ENCODE measurements at regions not wholly inside any gene's neighbourhood (a gene's known extent, or its start where the extent isn't known, plus 50 kb on each side); places are given as distances from the start of the nearest gene placed in this dataset.

GRCh38 chr15:79221696-79222095, 60.8 kb upstream of the ANKRD34C start:
- no peak for TF ChIP-seq ZNF331 (CRISPR knock-in tag; IDR thresholded peaks at IDR 0.05; ENCODE audit: low read depth)
- TF ChIP-seq CREB1 (CRISPR knock-in tag; IDR thresholded peaks at IDR 0.05; ENCODE audit: low read depth), result no peak
- TF ChIP-seq REST (IDR thresholded peaks at IDR 0.05; ENCODE audit: unreplicated experiment), result no peak
- no peak for TF ChIP-seq EZH2phosphoT487 (IDR thresholded peaks at IDR 0.05; ENCODE audit: unreplicated experiment)
- no peak for TF ChIP-seq NANOG (IDR thresholded peaks at IDR 0.05; ENCODE audit: borderline replicate concordance)
- no peak for TF ChIP-seq ZNF114 (CRISPR knock-in tag; IDR thresholded peaks at IDR 0.05)
- H3K36me3 Mint-ChIP-seq (ENCODE audit: low read depth), result no peaks in the 10 kb centered on the region
- H3K27ac Mint-ChIP-seq, result no peak overlapping the region
- no peaks in the 10 kb centered on the region for H3K79me2 ChIP-seq (replicated peaks; ENCODE audit: insufficient read depth)
- H2AFZ ChIP-seq, result no peak overlapping the region
- no peaks in the 10 kb centered on the region for H3K36me3 ChIP-seq (ENCODE audit: insufficient read depth)
- H3K9me2 ChIP-seq (ENCODE audit: insufficient read depth), result no peaks in the 10 kb centered on the region
- no peaks in the 10 kb centered on the region for H3F3A ChIP-seq (replicated peaks; ENCODE audit: low read depth)
- H3K4me1 ChIP-seq (ENCODE audit: insufficient read depth), result no peaks in the 10 kb centered on the region
- no peak overlapping the region for H3K4me3 ChIP-seq
- H3K4me2 ChIP-seq, result no peak overlapping the region
- no peaks in the 10 kb centered on the region for H4K20me1 ChIP-seq (replicated peaks; ENCODE audit: insufficient read depth)
- H3K27me3 Mint-ChIP-seq (ENCODE audit: insufficient read depth, low read depth, poor library complexity), result no peaks in the 10 kb centered on the region
- no peaks in the 10 kb centered on the region for H3K9me3 Mint-ChIP-seq
- H3K27me3 ChIP-seq (ENCODE audit: insufficient read depth), result no peaks in the 10 kb centered on the region
- no peak overlapping the region for H3K4me3 Mint-ChIP-seq
- ATAC-seq (no peak), DNase-seq (ENCODE audit: low spot score) (no peak)
- H3K4me1 Mint-ChIP-seq, result peaks cover 6% of the 10 kb centered on the region; the same call in 1 of the 3 replicates
- no peak overlapping the region for H3K27ac ChIP-seq (ENCODE audit: low read depth)

DNA sequence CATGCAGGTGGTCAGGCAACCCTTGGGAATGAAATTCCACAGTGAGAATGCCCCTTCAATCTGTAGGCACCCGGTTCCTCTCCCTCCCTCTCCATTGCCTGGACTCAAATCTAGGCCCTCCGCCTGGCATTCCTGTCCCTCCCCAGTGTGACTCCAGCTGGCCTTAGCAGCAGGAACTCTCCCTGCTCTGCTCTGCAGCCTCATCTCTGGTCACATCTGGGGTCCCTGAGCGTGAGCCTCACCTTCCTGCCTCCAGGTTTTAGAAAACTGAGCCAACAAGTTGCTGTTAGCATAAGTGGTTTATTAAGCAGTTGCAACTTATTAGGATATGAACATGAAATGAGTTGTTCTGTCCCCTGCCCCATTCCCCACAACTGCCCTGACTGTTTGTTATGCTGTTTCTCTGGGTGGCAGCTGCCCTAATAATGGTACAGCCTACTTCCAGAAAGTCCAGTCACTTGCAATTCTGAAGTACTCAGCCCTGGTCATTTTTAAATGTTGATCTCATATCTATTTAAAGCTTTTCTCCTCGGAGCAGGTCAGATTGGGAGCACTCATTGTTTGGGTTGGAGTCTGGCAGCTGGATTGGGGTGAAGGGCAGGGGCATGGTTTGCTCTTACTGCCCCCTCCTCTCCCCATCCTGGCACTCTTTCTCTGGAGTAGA, 63.0 kb upstream of the ANKRD34C start:
- H3K4me1 Mint-ChIP-seq, result peaks cover 6% of the 10 kb centered on the region; the same call in 1 of the 3 replicates
- H3K9me3 Mint-ChIP-seq, result no peaks in the 10 kb centered on the region; the same call in 2 of the 3 replicates
- DNase-seq (ENCODE audit: low spot score) (no peak), ATAC-seq (no peak)
- no peaks in the 10 kb centered on the region for H3K36me3 Mint-ChIP-seq (ENCODE audit: low read depth)
- no peak overlapping the region for H3K4me2 ChIP-seq
- no peaks in the 10 kb centered on the region for H3K27me3 ChIP-seq (ENCODE audit: insufficient read depth)
- H3K27me3 Mint-ChIP-seq (ENCODE audit: insufficient read depth, low read depth, poor library complexity), result no peaks in the 10 kb centered on the region
- TF ChIP-seq REST (IDR thresholded peaks at IDR 0.05; ENCODE audit: unreplicated experiment) (no peak), STAT1 (IDR thresholded peaks at IDR 0.05; ENCODE audit: unreplicated experiment) (no peak), ZNF331 (CRISPR knock-in tag; IDR thresholded peaks at IDR 0.05; ENCODE audit: low read depth) (no peak), EZH2phosphoT487 (IDR thresholded peaks at IDR 0.05; ENCODE audit: unreplicated experiment) (no peak), CTCF (conservative IDR thresholded peaks at IDR 0.05; ENCODE audit: low read depth in 2 of 2) (no peak), POLR2AphosphoS5 (IDR thresholded peaks at IDR 0.05; ENCODE audit: low read depth) (no peak)
- no peaks in the 10 kb centered on the region for H3K79me2 ChIP-seq (replicated peaks; ENCODE audit: insufficient read depth)
- H2AFZ ChIP-seq, result no peak overlapping the region
- no peaks in the 10 kb centered on the region; the same call in 1 of the 2 replicates for H3K9me2 ChIP-seq (ENCODE audit: insufficient read depth)
- H3K27ac ChIP-seq (ENCODE audit: low read depth), result no peak overlapping the region
- no peak overlapping the region for H3K4me3 Mint-ChIP-seq
- no peaks in the 10 kb centered on the region for H3K4me1 ChIP-seq (ENCODE audit: insufficient read depth)
- no peaks in the 10 kb centered on the region for H3K36me3 ChIP-seq (ENCODE audit: insufficient read depth)
- no peak overlapping the region for H3K4me3 ChIP-seq
- H4K20me1 ChIP-seq (replicated peaks; ENCODE audit: insufficient read depth), result no peaks in the 10 kb centered on the region
- no peaks in the 10 kb centered on the region for H3F3A ChIP-seq (replicated peaks; ENCODE audit: low read depth)
- H3K27ac Mint-ChIP-seq, result no peak overlapping the region
